ENCODE measurements at regions not wholly inside any gene's neighbourhood (a gene's known extent, or its start where the extent isn't known, plus 50 kb on each side); places are given as distances from the start of the nearest gene placed in this dataset.

DNA sequence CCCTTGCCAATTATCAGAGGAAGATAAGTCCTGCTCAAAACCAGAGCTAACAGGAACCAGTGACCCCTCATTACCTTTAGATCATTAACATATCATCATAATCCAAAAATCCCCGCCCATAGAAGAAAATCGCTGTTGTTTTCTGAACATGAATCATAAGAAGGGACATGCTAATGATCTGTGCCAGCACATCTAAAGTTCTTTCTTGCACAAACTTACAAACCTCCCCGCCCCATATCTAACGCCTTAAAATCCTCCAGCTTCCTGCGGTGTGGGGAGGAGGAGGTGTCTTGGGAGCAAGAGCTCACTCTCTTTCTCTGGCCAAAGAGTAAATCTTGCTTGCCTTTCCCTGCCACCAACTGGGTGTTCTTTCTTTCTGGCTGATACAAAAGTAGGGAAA lies 78.3 kb downstream of the IRX3 start:
- TF ChIP-seq, protein P1, sequence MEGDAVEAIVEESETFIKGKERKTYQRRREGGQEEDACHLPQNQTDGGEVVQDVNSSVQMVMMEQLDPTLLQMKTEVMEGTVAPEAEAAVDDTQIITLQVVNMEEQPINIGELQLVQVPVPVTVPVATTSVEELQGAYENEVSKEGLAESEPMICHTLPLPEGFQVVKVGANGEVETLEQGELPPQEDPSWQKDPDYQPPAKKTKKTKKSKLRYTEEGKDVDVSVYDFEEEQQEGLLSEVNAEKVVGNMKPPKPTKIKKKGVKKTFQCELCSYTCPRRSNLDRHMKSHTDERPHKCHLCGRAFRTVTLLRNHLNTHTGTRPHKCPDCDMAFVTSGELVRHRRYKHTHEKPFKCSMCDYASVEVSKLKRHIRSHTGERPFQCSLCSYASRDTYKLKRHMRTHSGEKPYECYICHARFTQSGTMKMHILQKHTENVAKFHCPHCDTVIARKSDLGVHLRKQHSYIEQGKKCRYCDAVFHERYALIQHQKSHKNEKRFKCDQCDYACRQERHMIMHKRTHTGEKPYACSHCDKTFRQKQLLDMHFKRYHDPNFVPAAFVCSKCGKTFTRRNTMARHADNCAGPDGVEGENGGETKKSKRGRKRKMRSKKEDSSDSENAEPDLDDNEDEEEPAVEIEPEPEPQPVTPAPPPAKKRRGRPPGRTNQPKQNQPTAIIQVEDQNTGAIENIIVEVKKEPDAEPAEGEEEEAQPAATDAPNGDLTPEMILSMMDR (IDR thresholded peaks at IDR 0.05): no peak
- no peak for TF ChIP-seq POLR2A (IDR thresholded peaks at IDR 0.05)
